Neuronal stem cell (in vitro differentiated cells): ENCODE measurements at regions not wholly inside any gene's neighbourhood (a gene's known extent, or its start where the extent isn't known, plus 50 kb on each side); places are given as distances from the start of the nearest gene placed in this dataset.

ENCODE experiments used
- DNase-seq: peaks from one replicate; pipeline ENCODE4 v3.0.0-alpha.2; 2013; ENCODE audit warnings: low spot score
- H2AFZ ChIP-seq: one replicate; pipeline ENCODE4 v1.6.1; 2013; ENCODE audit warnings: mild to moderate bottlenecking, low read length, inconsistent platforms
- H2AK5ac ChIP-seq: 2 replicates; pipeline ENCODE4 v1.6.1; 2013; ENCODE audit warnings: low read depth, mild to moderate bottlenecking, inconsistent platforms, low read length, moderate library complexity, mixed read lengths
- H2BK120ac ChIP-seq: 2 replicates; pipeline ENCODE4 v1.6.1; 2013; ENCODE audit warnings: low read depth, mild to moderate bottlenecking, inconsistent platforms, low read length, moderate library complexity, mixed read lengths
- H2BK12ac ChIP-seq: one replicate; pipeline ENCODE4 v1.6.1; 2013; ENCODE audit warnings: low read length, inconsistent platforms
- H2BK15ac ChIP-seq: 2 replicates; pipeline ENCODE4 v1.6.1; 2013; ENCODE audit warnings: mild to moderate bottlenecking, low read length, inconsistent platforms, mixed read lengths
- H2BK5ac ChIP-seq: one replicate; pipeline ENCODE4 v1.6.1; 2013; ENCODE audit warnings: inconsistent platforms, mild to moderate bottlenecking, low read length, moderate library complexity
- H3K14ac ChIP-seq: one replicate; pipeline ENCODE4 v1.6.1; 2013; ENCODE audit warnings: low read length, inconsistent platforms
- H3K18ac ChIP-seq: 2 replicates; pipeline ENCODE4 v1.6.1; 2013; ENCODE audit warnings: low read length, inconsistent platforms
- H3K23ac ChIP-seq: 2 replicates; pipeline ENCODE4 v1.6.1; 2013; ENCODE audit warnings: low read depth, mild to moderate bottlenecking, mixed read lengths, low read length, inconsistent platforms; ENCODE audit not compliant: poor library complexity
- H3K27ac ChIP-seq: replicated peaks from 3 replicates; pipeline ENCODE4 v1.5.1; 2013; ENCODE audit warnings: low read length, inconsistent platforms
- H3K27me3 ChIP-seq, 3 experiments: 2 replicates each; pipeline ENCODE4 v1.6.1; 2013; ENCODE audit warnings: low read length in 3 of 3, mild to moderate bottlenecking in 2 of 3, inconsistent platforms in 1 of 3, low read depth in 1 of 3, mixed read lengths in 1 of 3, moderate library complexity in 1 of 3; ENCODE audit not compliant: control insufficient read depth in 3 of 3, insufficient read depth in 3 of 3
- H3K36me3 ChIP-seq, 2 donors: replicated peaks in 1 of 2; 2 replicates each; pipeline ENCODE4 v1.6.1; 2013; ENCODE audit warnings: low read length in 2 of 2; ENCODE audit not compliant: control insufficient read depth in 2 of 2, insufficient read depth in 2 of 2
- H3K4ac ChIP-seq: 2 replicates; pipeline ENCODE4 v1.6.1; 2013; ENCODE audit warnings: inconsistent platforms, mild to moderate bottlenecking, low read length, moderate library complexity
- H3K4me1 ChIP-seq, 2 donors: 1 replicate in 1 of 2; 2 replicates in 1 of 2; pipeline ENCODE4 v1.6.1; 2013; ENCODE audit warnings: low read length in 2 of 2, low read depth in 1 of 2; ENCODE audit not compliant: control insufficient read depth in 2 of 2, insufficient read depth in 1 of 2
- H3K4me2 ChIP-seq: one replicate; pipeline ENCODE4 v1.6.1; 2013; ENCODE audit warnings: mild to moderate bottlenecking, low read length, inconsistent platforms; ENCODE audit not compliant: insufficient read depth, poor library complexity, severe bottlenecking
- H3K4me3 ChIP-seq, 2 donors: 2 replicates each; pipeline ENCODE4 v1.5.1; 2013; ENCODE audit warnings: low read length in 2 of 2, mild to moderate bottlenecking in 2 of 2, inconsistent platforms in 1 of 2, moderate library complexity in 1 of 2
- H3K79me1 ChIP-seq: one replicate; pipeline ENCODE4 v1.6.1; 2013; ENCODE audit warnings: low read depth, mild to moderate bottlenecking, inconsistent platforms, low read length, moderate library complexity
- H3K9ac ChIP-seq: one replicate; pipeline ENCODE4 v1.6.1; 2013; ENCODE audit warnings: mild to moderate bottlenecking, low read depth, low read length, inconsistent platforms; ENCODE audit not compliant: poor library complexity
- H3K9me3 ChIP-seq, 2 donors: replicated peaks in 1 of 2; 2 replicates each; pipeline versions ENCODE3 to v1.6.1; 2013; ENCODE audit warnings: low read length in 2 of 2, mild to moderate bottlenecking in 2 of 2, inconsistent platforms in 1 of 2, low read depth in 1 of 2, mixed read lengths in 1 of 2, moderate library complexity in 1 of 2; ENCODE audit not compliant: control insufficient read depth in 2 of 2, insufficient read depth in 1 of 2
- H4K8ac ChIP-seq: one replicate; pipeline ENCODE4 v1.6.1; 2013; ENCODE audit warnings: low read depth, mild to moderate bottlenecking, inconsistent platforms, low read length, moderate library complexity
- H4K91ac ChIP-seq: one replicate; pipeline ENCODE4 v1.6.1; 2013; ENCODE audit warnings: low read length, low read depth, mild to moderate bottlenecking, inconsistent platforms; ENCODE audit not compliant: poor library complexity
- WGBS, 2 donors: extraction: QIAGEN DNeasy Blood & Tissue Kit; methylation state at CpG; one replicate each; pipeline ENCODE4 v1.1.7; 2013; ENCODE audit warnings: missing lambda C conversion rate in 2 of 2, mixed read lengths in 1 of 2; ENCODE audit not compliant: insufficient read length in 2 of 2, insufficient replicate concordance in 1 of 2; ENCODE audit errors: extremely low coverage in 2 of 2; 5-methylcytosine and 5-hydroxymethylcytosine counted together

DNA sequence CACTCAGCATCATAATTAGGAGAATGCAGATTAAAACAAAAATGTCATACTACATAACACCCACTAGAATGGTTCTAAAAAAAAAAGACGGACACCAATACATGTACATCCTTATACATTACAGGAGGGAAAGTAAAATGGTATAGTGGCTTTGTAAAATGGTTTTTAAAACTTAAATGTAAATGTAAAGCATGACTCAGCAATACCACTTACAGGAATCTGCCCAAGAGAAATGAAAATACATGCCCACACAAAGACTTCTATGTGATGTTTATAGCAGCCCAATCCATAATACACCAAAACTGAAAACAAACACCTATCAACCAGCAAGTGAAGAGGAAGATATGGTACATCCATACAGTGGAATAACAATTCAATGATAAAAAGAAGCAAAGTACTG is 939.1 kb upstream of the ACO1 start:
- no peaks in the 10 kb centered on the region for H3K36me3 ChIP-seq
- WGBS, 2 donors = no CpG with 5 or more reads among the region's 1 CpG
- H3K18ac ChIP-seq = no peak overlapping the region
- no peaks in the 10 kb centered on the region for H3K79me1 ChIP-seq
- no peak overlapping the region for H2AFZ ChIP-seq
- no peak overlapping the region for H3K9ac ChIP-seq
- H3K23ac ChIP-seq = no peak overlapping the region
- no peak overlapping the region for H3K4ac ChIP-seq
- H2BK12ac ChIP-seq = no peak overlapping the region
- H3K4me3 ChIP-seq = no peak overlapping the region
- no peaks in the 10 kb centered on the region for H3K27me3 ChIP-seq
- no peaks in the 10 kb centered on the region for H3K9me3 ChIP-seq
- H3K4me2 ChIP-seq = no peak overlapping the region
- no peak overlapping the region for H2BK120ac ChIP-seq
- H2BK5ac ChIP-seq = no peak overlapping the region
- no peak overlapping the region for H2AK5ac ChIP-seq
- H4K8ac ChIP-seq = no peak overlapping the region
- H3K4me1 ChIP-seq = peaks cover 0 to 15% of the 10 kb centered on the region in 2 donors
- H2BK15ac ChIP-seq = no peak overlapping the region
- no peak overlapping the region for H3K14ac ChIP-seq
- no peak for DNase-seq
- no peak overlapping the region for H4K91ac ChIP-seq
- no peak overlapping the region for H3K27ac ChIP-seq

- Histone ChIP-seq H3K36me3 (no peaks in the 10 kb centered on the region), H3K4me1 (peaks cover 0 to 15% of the 10 kb centered on the region in 2 donors), H3K4ac (no peak overlapping the region), H2BK5ac (no peak overlapping the region), H4K91ac (no peak overlapping the region), H3K27ac (no peak overlapping the region), H3K4me2 (no peak overlapping the region), H3K14ac (no peak overlapping the region), H3K27me3 (no peaks in the 10 kb centered on the region), H2BK15ac (no peak overlapping the region), H3K9ac (no peak overlapping the region), H2AK5ac (no peak overlapping the region), H3K9me3 (no peaks in the 10 kb centered on the region), H2AFZ (peak overlapping the region; percentile 46), H3K4me3 (no peak overlapping the region), H3K79me1 (no peaks in the 10 kb centered on the region), H3K23ac (no peak overlapping the region), H2BK12ac (no peak overlapping the region), H3K18ac (no peak overlapping the region), H4K8ac (no peak overlapping the region), H2BK120ac (no peak overlapping the region)
- WGBS, 2 donors = no CpG with 5 or more reads among the region's 4 CpGs
- DNase-seq = no peak
Observed at GRCh38 chr9:31445960-31446359, 938.5 kb upstream of the ACO1 start.

- Histone ChIP-seq H3K4me3 (no peak overlapping the region), H2AFZ (no peak overlapping the region), H2AK5ac (no peak overlapping the region), H3K9ac (no peak overlapping the region), H4K91ac (no peak overlapping the region), H3K4me1 (peaks cover 0 to 3% of the 10 kb centered on the region in 2 donors), H3K27me3 (no peaks in the 10 kb centered on the region), H3K27ac (no peak overlapping the region), H2BK5ac (no peak overlapping the region), H2BK12ac (no peak overlapping the region), H3K79me1 (no peaks in the 10 kb centered on the region), H3K14ac (no peak overlapping the region), H3K36me3 (no peaks in the 10 kb centered on the region), H2BK120ac (no peak overlapping the region), H3K23ac (no peak overlapping the region), H3K4ac (no peak overlapping the region), H3K18ac (no peak overlapping the region), H3K4me2 (no peak overlapping the region), H3K9me3 (no peaks in the 10 kb centered on the region), H2BK15ac (no peak overlapping the region), H4K8ac (no peak overlapping the region)
- WGBS, 2 donors = no CpG with 5 or more reads among the region's 4 CpGs
- DNase-seq = no peak
Observed at GRCh38 chr9:31467075-31467474, 917.4 kb upstream of the ACO1 start.

DNA sequence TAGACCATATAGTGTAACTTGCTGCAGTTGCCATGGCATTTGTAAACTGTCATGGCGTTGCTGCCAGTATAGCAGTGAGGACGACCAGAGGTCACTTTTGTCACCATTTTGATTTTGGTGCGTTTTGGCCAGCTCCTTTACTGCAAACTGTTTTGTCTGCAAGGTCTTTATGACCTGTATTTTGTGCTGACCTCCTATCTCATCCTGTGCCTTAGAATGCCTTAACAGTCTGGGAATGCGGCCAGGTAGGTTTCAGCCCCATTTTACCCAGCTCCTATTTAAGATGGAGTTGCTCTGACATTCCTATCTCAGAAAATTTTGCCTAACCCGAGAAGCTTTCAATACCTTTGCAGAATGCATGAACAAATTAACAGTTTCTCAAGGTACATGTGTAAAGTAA is 914.4 kb upstream of the ACO1 start:
- H2BK15ac ChIP-seq = no peak overlapping the region
- no peak overlapping the region for H3K4me2 ChIP-seq
- H2AFZ ChIP-seq = no peak overlapping the region
- DNase-seq = no peak
- no peak overlapping the region for H4K8ac ChIP-seq
- no peaks in the 10 kb centered on the region for H3K79me1 ChIP-seq
- H3K9me3 ChIP-seq = no peaks in the 10 kb centered on the region
- no peak overlapping the region for H3K9ac ChIP-seq
- H3K27me3 ChIP-seq = no peaks in the 10 kb centered on the region
- no peak overlapping the region for H3K18ac ChIP-seq
- H2BK120ac ChIP-seq = no peak overlapping the region
- no peak overlapping the region for H2BK5ac ChIP-seq
- H3K27ac ChIP-seq = no peak overlapping the region
- no peaks in the 10 kb centered on the region for H3K36me3 ChIP-seq
- H3K23ac ChIP-seq = no peak overlapping the region
- H3K14ac ChIP-seq = no peak overlapping the region
- no peak overlapping the region for H2AK5ac ChIP-seq
- H3K4me1 ChIP-seq = peaks cover 0 to 3% of the 10 kb centered on the region in 2 donors
- WGBS, 2 donors = no CpG with 5 or more reads among the region's 5 CpGs
- no peak overlapping the region for H2BK12ac ChIP-seq
- no peak overlapping the region for H3K4ac ChIP-seq
- no peak overlapping the region for H3K4me3 ChIP-seq
- H4K91ac ChIP-seq = no peak overlapping the region
